RWPE2 (cell line): ENCODE measurements at regions not wholly inside any gene's neighbourhood (a gene's known extent, or its start where the extent isn't known, plus 50 kb on each side); places are given as distances from the start of the nearest gene placed in this dataset.

Source experiments
- ATAC-seq: fragments of 200-7000 bp; cut with Tn5 transposase; 3 replicates; pipeline ENCODE4 v1.9.1; 2021; ENCODE audit warnings: low read depth
- DNase-seq: peaks from one replicate; pipeline ENCODE4 v3.0.0-alpha.2; 2020; ENCODE audit warnings: low spot score
- H3K27ac ChIP-seq: fragments of 450-650 bp; 2 replicates; pipeline ENCODE4 v1.5.1; 2017; ENCODE audit warnings: mild to moderate bottlenecking; ENCODE audit not compliant: poor library complexity, severe bottlenecking
- H3K27me3 ChIP-seq: fragments of 250-450 bp; sonication (Bioruptor Pico); 2 replicates; pipeline ENCODE4 v1.5.1; 2021; ENCODE audit warnings: mild to moderate bottlenecking, moderate library complexity; ENCODE audit not compliant: insufficient read depth, poor library complexity, severe bottlenecking
- H3K36me3 ChIP-seq: fragments of 250-450 bp; sonication (Bioruptor Pico); 2 replicates; pipeline ENCODE4 v1.5.1; 2020; ENCODE audit warnings: low read depth, mild to moderate bottlenecking, moderate library complexity
- H3K4me1 ChIP-seq: fragments of 250-450 bp; sonication (Bioruptor Pico); 2 replicates; pipeline ENCODE4 v1.5.1; 2021; ENCODE audit warnings: mild to moderate bottlenecking, moderate library complexity; ENCODE audit not compliant: insufficient read depth, poor library complexity, severe bottlenecking
- H3K4me3 ChIP-seq: fragments of 250-450 bp; sonication (Bioruptor Pico); 2 replicates; pipeline ENCODE4 v1.5.1; 2021; ENCODE audit warnings: mild to moderate bottlenecking, moderate library complexity; ENCODE audit not compliant: severe bottlenecking
- H3K9me3 ChIP-seq: fragments of 250-450 bp; sonication (Bioruptor Pico); 2 replicates; pipeline ENCODE4 v1.5.1; 2021; ENCODE audit warnings: mild to moderate bottlenecking, moderate library complexity; ENCODE audit not compliant: severe bottlenecking
- CTCF ChIP-seq: fragments of 450-650 bp; IDR thresholded peaks from one replicate; pipeline ENCODE4 v1.5.1; 2017; ENCODE audit warnings: mild to moderate bottlenecking, moderate library complexity; ENCODE audit not compliant: poor library complexity, severe bottlenecking

- H3K27ac ChIP-seq, result no peak overlapping the region
- H3K9me3 ChIP-seq, result no peaks in the 10 kb centered on the region
- TF ChIP-seq CTCF, result no peak
- no peaks in the 10 kb centered on the region for H3K4me1 ChIP-seq
- DNase-seq (no peak), ATAC-seq (no peak)
- no peak overlapping the region for H3K4me3 ChIP-seq
- H3K27me3 ChIP-seq, result no peaks in the 10 kb centered on the region
- H3K36me3 ChIP-seq, result no peaks in the 10 kb centered on the region
Observed at GRCh38 chr3:160061525-160061924, 72.9 kb downstream of the IL12A start.

DNA sequence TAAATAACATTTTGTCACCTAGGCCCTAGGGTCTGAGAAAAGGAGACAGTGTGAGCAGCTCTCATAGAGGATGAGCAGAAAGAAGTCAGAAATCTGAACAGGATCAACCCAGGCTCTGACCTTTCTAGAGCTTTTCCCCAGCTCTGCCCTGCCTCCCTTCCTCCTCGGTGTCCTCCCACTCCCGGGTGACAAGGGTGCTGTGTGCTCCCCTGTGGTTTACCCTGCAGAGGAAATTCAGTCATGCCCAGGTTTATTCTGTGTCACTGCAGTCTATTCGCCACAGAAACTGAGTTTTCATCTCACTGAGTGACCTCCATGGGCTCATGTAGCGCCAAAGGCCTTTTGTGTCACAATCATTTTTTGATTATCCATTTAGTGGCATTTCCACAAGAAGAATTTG lies 76.6 kb downstream of the IL12A start:
- ATAC-seq (no peak), DNase-seq (no peak)
- Histone ChIP-seq H3K27ac (no peak overlapping the region), H3K27me3 (no peaks in the 10 kb centered on the region), H3K4me3 (no peak overlapping the region), H3K4me1 (no peaks in the 10 kb centered on the region), H3K36me3 (no peaks in the 10 kb centered on the region), H3K9me3 (no peaks in the 10 kb centered on the region)
- TF ChIP-seq CTCF, result no peak

- Histone ChIP-seq H3K36me3 (no peaks in the 10 kb centered on the region), H3K4me1 (no peaks in the 10 kb centered on the region), H3K9me3 (no peaks in the 10 kb centered on the region), H3K27me3 (no peaks in the 10 kb centered on the region), H3K4me3 (no peak overlapping the region), H3K27ac (no peak overlapping the region)
- ATAC-seq (no peak), DNase-seq (no peak)
- TF ChIP-seq CTCF, result no peak
Observed at GRCh38 chr3:160065786-160066185, 77.2 kb downstream of the IL12A start.

DNA sequence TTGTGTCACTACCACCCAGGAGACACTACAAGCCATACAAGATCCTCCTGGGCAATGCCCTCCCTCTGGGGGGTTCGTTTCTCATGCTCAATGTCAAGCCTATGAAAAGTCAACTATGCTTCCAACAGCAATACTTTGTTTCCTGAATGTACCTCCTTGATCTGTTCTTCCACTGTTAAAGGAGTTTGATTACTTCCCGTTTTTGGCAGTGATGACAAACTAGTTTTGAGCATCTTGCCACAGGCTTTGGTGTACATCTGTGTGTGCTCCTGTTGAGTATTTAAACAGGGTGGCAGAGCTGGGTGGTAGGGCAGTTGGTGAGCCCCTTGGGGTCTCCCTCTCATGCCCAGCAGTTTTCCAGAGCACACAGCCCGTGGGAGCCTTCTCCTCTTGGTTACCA lies 81.4 kb downstream of the IL12A start:
- no peaks in the 10 kb centered on the region for H3K36me3 ChIP-seq
- H3K4me1 ChIP-seq, result no peaks in the 10 kb centered on the region
- no peak overlapping the region for H3K27ac ChIP-seq
- H3K27me3 ChIP-seq, result no peaks in the 10 kb centered on the region
- H3K4me3 ChIP-seq, result no peak overlapping the region
- no peak for DNase-seq
- TF ChIP-seq CTCF, result no peak
- no peaks in the 10 kb centered on the region for H3K9me3 ChIP-seq
- ATAC-seq, result no peak

GRCh38 chr3:160076519-160076918 lies 87.9 kb downstream of the IL12A start:
- no peak for TF ChIP-seq CTCF
- H3K4me1 ChIP-seq, result no peaks in the 10 kb centered on the region
- no peak for ATAC-seq
- H3K9me3 ChIP-seq, result no peaks in the 10 kb centered on the region
- DNase-seq, result no peak
- H3K36me3 ChIP-seq, result no peaks in the 10 kb centered on the region
- H3K27ac ChIP-seq, result no peak overlapping the region
- H3K4me3 ChIP-seq, result no peak overlapping the region
- H3K27me3 ChIP-seq, result no peaks in the 10 kb centered on the region
